Head of caudate nucleus (tissue), 42 donors: ENCODE measurements at regions not wholly inside any gene's neighbourhood (a gene's known extent, or its start where the extent isn't known, plus 50 kb on each side); places are given as distances from the start of the nearest gene placed in this dataset.
"Not testable (repeated sequence)": the region's sequence is repeated elsewhere in the genome, so short reads cannot be mapped to it uniquely, and the experiment has no call there.

ENCODE experiments used
- DNase-seq, 42 donors: peaks; one replicate each; pipeline versions ENCODE4 v3.0.0 to v3.0.0-alpha.2; 2020 to 2021; ENCODE audit warnings: mixed read lengths in 7 of 42
- intact Hi-C: fragments of 100-400 bp; cut with DNase I; formaldehyde crosslinking; loops from one replicate; pipeline ENCODE4 v1.15.0; 2022

DNA sequence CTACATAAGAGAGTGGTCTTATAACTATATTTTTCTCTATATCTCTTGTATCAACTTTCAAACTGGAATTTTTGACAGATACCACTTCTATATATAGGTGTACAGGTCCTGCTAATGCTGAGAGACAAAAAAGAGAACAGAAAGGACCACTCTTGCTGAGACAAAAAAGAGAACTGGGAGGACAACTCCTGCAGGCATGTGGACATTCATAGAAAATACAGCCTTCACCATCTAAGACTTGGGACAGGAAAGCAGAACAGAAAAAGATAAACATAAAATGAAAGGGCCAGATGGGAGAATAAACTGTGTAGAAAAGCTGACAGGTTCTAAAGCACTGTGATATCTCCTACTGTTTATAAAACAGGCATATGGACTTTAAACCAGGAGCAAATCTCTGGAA lies 541.0 kb upstream of the ADGRB3 start:
- no peak for DNase-seq
- intact Hi-C loops: no loop called here

DNA sequence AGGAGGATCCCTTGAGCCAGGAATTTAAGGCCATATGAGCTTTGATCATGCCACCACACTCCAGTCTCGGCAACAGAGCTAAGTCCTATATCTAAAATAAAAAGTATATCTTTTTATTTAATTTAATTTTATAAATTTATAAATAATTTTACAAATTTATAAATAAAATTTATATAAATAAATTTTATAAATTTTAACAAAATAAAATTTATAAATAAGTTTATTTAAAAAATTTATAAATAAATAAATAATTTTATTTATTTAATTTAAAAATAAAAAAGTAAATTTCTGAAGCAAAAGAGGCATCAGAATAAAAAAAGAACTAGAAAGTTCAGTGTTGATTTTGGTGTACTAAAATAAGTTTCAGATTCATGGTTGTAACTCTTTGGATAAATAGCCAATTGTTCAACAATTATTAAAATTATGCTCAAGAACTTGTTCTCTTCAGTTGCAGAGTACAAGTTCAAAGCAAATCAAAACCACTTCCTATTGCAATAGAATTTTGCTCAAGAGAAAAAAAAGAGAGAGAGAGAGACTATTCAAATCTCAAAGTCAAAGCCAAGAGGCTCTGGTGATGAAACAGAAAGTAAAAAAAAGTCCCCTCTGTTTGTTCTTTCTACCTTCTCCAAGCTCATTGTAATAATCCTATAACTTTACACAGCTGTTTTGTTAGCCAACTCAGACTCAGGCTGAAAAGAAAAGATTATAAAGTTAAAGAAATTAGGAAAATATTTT lies 547.5 kb upstream of the ADGRB3 start:
- intact Hi-C loops: no loop called here
- no peak for DNase-seq

DNA sequence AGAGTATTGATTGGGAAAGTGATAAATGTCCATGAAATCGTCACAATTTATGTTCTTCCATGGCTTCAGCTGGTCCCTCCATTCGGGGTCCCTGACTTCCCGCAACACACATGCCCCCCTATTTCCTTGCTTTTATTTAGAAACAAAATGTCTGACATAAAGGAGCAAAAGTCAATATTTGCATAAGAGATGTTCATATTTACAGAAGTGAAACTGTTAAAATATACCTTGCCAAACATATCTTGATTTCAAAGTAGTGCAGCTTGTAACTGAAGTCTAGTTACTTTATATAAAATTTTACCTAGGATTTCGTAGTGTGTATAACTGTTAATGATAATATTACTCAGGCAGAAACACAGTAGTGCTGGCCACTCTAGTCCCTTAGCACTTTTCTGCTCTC lies 548.9 kb upstream of the ADGRB3 start:
- intact Hi-C loops: no loop called here

DNA sequence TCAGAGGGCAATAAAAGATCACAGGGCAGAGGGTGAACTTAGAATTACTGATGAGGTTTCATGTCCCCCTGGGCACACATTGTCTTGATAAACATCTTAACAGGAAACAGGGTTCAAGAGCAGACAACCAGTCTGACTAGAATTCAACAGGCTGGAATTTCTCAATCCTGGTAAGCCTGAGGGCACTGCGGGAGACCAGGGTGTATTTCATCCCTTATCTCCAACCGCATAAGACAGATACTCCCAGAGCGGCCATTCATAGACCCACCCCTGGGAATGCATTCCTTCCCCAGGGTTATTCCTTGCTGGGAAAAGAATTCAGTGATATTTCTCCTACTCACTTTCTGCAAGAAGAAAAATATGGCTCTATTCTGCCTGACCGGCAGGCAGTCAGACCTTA lies 549.5 kb upstream of the ADGRB3 start:
- intact Hi-C loops, DNase-seq: not testable (repeated sequence)

More for the DNA sequence above, 548.9 kb upstream of the ADGRB3 start:
- DNase-seq: no peak

DNA sequence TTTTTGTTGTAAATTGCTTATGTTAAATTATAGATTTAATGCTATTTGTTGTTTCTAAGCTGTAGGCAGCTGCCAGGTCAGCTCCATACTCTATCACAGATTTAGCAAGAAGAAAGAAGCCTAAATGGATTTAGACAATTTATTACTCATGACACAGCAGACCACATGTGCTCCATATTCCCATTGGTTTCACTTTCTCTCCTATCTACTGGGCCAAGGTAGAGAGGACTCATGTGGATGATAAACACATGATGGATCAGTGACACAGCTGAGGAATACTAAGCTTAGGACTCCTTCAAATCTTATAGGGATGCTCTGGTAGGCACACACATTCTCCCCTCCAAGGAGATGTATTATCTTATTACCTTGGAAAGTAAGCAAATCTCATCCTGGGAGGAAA lies 553.0 kb upstream of the ADGRB3 start:
- intact Hi-C loops: no loop called here
- DNase-seq: no peak

DNA sequence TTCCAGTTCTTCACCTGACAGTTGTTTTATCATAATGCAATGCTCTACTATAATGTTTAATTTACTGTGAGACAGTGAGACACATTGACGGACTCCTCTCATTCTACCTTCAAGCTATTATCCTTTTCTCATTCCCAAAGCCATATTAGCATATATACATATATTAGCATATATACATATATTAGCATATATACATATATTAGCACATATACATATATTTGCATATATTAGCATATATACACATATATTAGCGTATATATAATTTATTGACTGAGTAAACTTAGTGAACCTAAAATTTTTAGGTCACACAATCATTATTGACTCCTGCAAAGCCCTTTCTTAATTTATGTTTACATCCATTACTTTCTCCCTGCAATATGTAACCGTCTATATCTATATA lies 555.0 kb upstream of the ADGRB3 start:
- DNase-seq: no peak
- intact Hi-C loops: no loop called here

DNA sequence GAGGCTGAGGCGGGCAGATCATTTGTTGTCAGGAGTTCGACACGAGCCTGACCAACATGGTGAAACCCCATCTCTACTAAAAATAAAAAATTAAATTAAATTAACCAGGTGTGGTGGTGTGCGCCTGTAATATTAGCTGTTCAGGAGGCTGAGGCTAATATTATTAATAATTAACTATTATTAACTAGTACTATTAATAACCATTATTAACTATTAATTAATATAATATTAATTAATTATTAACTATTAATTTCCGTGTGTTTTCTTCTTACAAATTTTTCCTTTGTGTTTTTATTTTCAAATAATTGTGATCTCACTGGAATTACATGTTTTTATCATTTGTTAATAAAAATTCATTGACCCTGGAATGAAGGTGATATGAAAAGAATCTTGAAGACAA lies 557.4 kb upstream of the ADGRB3 start:
- no peak for DNase-seq
- intact Hi-C loops: no loop called here

DNA sequence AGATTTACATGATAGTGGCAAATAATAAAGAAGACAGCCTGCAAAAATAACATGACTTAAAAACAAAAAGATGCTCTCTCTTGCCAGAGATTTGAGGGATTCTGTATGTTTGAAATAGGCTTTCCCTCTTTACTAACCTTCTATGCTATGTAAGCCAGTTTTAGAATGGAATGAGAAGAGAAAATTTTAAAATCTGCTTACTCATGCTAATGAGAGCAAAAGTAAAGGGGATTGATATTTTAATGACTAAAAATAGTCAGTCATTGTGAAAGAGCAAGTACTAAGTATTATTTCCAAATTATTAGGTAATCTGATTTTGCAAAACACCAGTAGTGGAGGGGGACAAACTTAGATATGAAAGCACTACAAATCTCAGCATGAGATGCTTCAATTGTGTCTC lies 563.3 kb upstream of the ADGRB3 start:
- intact Hi-C loops: no loop called here
- no peak for DNase-seq

DNA sequence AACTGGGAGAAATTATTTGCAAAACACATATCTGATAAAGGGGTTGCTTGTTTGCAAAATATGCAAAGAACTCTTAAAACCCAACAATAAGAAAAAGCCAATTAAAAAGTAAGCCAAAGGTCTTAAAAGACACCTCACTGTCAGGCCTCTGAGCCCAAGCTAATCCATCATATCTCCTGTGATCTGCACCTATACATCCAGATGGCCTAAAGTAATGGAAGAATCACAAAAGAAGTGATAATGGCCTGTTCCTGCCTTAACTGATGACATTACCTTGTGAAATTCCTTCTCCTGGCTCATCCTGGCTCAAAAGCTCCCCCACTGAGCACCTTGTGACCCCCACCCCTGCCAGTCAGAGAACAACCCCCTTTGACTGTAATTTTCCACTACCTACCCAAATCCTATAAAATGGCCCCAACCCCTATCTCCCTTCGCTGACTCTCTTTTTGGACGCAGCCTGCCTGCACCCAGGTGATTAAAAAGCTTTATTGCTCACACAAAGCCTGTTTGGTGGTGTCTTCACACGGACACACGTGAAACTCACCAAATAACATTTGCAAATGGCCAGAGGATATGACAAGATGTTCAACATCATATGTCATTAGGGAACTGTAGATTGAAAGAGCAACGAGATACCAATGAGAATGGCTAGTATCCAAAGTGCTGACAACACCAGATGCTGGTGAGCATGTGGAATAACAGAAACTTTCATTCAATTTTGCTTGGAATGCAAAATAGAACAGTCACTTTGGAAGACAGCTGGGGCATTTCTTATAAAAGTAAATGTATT lies 565.0 kb upstream of the ADGRB3 start:
- intact Hi-C loops: no loop called here
- no peak for DNase-seq

DNA sequence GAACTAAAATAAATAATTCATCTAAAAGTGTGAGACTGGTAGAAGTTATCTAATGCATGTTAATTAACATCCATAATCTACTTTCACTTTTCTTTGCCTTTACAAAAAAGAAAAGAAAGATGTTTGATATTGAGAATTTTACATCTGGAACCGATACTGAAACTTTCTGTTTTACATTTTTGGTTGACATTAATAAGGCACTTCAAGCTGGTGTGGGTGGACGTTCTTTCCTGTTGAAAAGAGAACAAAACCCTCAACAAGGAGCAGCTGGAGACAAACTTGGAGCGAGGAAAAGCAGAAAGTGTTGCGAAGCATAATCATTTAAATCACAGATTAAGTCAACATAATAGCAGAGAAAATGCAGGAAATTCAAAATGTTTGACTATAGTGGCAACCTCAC lies 575.2 kb upstream of the ADGRB3 start:
- peak in 23 of 42 donors; percentile 1 to 59 (median 23) for DNase-seq
- intact Hi-C loops: no loop called here

DNA sequence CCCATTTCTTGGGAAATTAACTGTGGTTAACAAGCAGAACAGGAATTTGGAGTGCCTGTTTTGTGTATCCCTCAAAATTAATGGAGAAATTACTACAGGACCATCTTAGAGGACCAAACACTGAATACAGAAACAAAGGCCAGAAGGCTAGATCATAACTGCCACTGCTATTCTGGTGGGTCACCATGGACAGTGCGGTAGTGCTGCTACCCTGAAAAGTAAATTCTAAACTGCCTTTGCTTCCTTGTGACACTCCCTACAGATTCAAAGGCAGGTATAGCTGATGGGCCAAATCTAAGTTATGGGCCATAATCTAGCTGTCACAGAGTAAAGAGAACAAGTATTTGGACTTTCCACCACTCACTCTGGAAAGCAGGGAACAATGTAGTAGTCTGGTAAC lies 575.8 kb upstream of the ADGRB3 start:
- no peak for DNase-seq
- intact Hi-C loops: no loop called here

DNA sequence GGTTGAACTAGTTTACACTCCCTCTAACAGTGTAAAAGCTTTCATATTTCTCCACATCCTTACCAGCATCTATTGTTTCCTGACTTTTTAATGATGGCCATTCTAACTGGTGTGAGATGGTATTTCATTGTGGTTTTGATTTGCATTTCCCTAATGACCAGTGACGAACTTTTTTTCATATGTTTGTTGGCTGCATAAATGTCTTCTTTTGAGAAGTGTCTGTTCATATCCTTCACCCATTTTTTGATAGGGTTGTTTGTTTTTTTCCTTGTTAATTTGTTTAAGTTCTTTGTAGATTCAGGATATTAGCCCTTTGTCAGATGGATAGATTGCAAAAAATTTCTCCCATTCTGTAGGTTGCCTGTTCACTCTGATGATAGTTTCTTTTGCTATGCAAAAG lies 578.5 kb upstream of the ADGRB3 start:
- intact Hi-C loops, DNase-seq: not testable (repeated sequence)

DNA sequence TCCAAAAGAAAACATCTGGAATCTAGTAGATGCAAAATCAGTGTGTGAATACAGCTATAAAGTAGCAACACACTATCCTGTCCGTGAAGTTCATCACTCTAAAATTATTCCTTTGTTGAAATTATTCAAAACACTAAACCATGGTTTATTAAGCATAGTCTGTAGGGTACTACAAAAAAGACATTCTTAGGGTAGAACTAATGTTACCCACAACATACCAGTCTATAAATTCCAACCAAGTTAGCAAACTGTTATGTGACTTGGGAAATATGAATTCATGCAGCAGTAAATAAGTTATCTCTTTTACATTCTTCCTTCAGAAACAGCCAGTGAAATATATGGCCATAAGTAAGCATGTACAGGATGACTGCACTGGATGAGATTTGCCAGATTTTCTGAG lies 580.3 kb upstream of the ADGRB3 start:
- DNase-seq: no peak

DNA sequence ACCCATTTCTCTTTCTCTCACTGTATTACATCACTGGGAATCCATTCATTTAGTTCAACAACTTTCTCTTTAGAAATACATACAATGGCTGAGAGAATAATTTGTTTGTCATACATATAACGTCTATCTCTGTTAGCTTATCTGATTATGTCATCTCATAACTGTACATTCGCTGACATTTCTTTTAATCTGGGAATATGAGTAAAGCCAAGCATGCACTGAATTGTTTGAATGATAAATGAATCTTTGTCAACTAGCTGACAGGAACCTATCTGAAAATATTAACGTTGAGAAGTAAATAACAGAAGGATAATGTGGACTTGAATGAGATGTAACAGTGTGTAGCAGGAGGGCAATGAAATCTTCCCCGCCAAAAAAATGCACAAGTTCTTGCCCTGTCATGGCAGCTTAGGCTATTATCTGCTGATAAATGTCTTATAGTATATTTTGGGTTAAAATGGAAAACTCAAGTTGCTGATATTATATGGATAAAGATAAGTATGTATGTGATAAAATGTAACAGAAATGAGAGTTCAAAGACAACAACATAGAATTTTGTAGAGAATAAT lies 581.2 kb upstream of the ADGRB3 start:
- intact Hi-C loops: no loop called here
- DNase-seq: no peak

More for the DNA sequence above, 580.3 kb upstream of the ADGRB3 start:
- intact Hi-C loops: no loop called here

DNA sequence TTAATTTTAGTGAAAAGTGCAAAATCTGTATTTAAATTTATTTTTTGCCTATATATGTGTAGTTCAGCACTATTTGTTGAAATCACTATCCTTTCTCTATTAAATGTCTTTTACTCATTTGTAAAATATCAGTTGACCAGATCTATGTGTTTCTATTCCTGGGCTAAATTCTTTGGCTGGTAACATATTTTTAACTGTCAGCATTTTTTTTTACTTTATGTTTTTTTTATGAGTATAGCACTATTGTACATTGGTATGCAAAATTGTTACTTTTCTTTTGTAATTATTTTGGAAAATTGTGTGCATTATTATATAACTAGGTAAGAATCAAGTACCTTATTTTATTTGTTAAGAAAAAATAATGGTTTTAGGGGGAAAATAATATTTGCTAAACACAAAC lies 582.8 kb upstream of the ADGRB3 start:
- DNase-seq: no peak
- intact Hi-C loops: no loop called here

DNA sequence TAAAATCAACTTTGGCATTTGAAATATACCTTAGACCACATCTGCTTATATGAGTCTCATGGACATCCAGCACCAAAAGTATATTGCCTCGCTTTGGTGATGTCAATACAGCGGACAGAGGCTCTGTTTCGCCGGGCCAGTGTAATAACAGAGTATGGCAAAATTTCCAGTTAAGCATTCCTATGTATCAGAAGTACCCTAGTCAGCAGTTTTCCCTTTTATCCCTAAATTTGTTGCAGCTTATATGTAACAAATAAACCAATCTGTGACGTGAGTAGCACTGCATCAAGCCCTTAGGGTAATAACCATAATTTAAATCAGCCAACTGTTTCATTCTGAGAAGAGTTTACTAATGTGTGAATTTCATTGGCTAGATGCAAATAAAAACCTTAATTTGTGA lies 585.5 kb upstream of the ADGRB3 start:
- intact Hi-C loops: no loop called here
- no peak for DNase-seq

DNA sequence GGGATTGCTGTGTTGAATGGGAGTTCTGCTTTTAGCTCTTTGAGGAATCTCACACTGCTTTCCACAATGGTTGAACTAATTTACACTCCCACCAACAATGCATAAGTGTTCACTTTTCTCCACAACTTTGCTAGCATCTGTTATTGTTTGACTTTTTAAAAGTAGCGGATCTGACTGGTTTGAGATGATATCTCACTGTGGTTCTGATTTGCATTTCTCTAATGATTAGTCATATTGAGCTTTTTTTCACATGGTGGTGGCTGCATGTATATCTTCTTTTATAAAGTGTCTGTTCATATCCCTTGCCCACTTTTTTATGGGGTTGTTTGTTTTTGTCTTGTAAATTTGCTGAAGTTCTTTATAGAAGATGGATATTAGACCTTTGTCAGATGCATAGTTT lies 588.3 kb upstream of the ADGRB3 start:
- intact Hi-C loops: no loop called here

DNA sequence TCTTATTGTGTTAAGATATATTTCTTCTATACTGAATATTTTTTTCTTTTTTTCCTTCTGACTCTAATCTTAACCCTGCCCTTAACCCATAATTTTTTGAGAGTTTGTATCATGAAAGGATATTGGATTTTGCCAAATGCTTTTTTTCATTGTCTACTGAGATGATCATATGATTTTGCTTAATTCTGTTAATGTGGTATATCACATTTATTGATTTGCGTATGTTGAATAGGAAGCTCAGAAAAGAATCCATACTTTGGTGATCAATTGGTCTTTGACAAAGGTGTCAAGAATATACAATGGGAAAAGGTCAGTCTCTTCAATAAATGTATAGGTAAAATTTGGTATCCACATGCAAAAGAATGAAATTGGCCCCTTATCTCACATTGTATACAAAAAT lies 588.8 kb upstream of the ADGRB3 start:
- intact Hi-C loops: no loop called here
- DNase-seq: no peak

More for the DNA sequence above, 588.3 kb upstream of the ADGRB3 start:
- no peak for DNase-seq

DNA sequence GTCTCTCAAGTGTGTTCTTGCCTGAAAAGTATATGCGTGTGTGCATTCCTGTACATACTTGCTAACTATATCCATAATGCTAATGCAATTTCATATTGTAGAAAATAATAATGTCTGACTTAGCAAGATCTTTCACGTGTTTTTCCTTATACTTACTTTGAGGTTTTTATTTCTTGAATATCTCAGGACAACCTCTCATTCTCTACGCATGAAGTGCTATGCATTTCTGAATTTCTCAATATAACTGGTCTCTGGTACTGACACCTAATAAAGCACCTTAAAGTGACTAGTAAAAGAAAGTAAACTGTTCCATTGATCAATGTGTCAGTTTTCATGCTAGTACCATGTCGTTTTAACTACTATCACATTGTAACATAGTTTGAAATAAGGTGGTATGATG lies 589.9 kb upstream of the ADGRB3 start:
- intact Hi-C loops: no loop called here
- DNase-seq: no peak

DNA sequence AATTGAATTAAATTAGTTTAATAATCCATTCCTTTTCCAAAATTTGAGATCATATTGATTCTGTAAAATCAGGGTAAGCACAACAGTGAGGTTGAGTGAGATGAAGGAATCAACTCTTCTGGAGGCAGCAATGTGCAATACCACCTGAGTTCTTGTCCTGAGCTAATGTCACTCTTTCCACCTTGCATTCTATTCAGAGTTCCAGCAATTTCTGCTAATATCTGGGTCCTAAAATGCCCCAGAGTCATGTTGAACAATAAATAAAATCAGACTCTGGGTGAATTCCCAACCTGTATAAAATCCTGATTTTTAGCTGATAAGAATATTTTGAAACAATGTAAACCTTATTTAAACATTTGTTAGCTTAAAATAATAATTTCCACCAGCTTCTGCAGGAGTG lies 590.8 kb upstream of the ADGRB3 start:
- DNase-seq: no peak
- intact Hi-C loops: no loop called here

DNA sequence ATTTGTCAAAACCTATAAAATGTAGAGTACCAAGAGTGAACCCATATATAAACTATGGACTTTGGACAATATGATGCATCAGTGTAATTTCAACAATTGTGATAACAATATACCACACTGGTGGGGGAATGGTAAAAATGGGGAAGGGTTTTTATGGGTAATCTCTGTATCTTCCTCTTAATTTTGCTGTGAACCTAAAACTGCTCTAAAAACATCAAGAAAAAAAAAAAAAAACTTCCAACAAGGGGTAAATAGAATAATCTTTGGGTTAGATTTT lies 592.0 kb upstream of the ADGRB3 start:
- DNase-seq: no peak
- intact Hi-C loops: no loop called here
